ENCODE measurements at regions not wholly inside any gene's neighbourhood (a gene's known extent, or its start where the extent isn't known, plus 50 kb on each side); places are given as distances from the start of the nearest gene placed in this dataset.

DNA sequence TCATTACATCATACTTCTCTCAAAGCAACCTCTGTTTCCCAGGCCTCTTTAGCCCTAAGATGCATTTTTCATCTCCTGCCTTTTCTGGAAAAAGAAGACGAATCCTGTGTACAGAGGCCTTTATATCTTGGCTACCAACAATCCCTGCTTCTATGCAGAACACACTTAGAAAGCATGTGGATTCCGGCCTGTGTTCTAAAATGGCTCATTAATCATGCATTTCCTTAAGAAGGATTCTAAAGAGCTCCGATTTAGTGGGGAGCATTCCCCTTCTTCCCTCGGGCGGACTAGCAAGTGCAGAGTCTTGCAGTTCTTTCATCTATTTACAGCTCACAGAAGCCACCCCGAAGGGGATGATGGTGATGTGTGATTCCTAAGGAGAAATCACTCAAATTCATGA, 1212.9 kb downstream of the TYW1 start:
- TF ChIP-seq, protein P1, sequence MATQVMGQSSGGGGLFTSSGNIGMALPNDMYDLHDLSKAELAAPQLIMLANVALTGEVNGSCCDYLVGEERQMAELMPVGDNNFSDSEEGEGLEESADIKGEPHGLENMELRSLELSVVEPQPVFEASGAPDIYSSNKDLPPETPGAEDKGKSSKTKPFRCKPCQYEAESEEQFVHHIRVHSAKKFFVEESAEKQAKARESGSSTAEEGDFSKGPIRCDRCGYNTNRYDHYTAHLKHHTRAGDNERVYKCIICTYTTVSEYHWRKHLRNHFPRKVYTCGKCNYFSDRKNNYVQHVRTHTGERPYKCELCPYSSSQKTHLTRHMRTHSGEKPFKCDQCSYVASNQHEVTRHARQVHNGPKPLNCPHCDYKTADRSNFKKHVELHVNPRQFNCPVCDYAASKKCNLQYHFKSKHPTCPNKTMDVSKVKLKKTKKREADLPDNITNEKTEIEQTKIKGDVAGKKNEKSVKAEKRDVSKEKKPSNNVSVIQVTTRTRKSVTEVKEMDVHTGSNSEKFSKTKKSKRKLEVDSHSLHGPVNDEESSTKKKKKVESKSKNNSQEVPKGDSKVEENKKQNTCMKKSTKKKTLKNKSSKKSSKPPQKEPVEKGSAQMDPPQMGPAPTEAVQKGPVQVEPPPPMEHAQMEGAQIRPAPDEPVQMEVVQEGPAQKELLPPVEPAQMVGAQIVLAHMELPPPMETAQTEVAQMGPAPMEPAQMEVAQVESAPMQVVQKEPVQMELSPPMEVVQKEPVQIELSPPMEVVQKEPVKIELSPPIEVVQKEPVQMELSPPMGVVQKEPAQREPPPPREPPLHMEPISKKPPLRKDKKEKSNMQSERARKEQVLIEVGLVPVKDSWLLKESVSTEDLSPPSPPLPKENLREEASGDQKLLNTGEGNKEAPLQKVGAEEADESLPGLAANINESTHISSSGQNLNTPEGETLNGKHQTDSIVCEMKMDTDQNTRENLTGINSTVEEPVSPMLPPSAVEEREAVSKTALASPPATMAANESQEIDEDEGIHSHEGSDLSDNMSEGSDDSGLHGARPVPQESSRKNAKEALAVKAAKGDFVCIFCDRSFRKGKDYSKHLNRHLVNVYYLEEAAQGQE (IDR thresholded peaks at IDR 0.05; ENCODE audit: insufficient read depth in 1 of 2, low read depth in 2 of 2, low read length in 2 of 2) = no peak
- no peak for TF ChIP-seq POLR2AphosphoS5 (IDR thresholded peaks at IDR 0.05; ENCODE audit: low read depth, low read length)

Data from PFSK-1 (cell line).